Common myeloid progenitor, CD34-positive (primary cell): ENCODE measurements at regions not wholly inside any gene's neighbourhood (a gene's known extent, or its start where the extent isn't known, plus 50 kb on each side); places are given as distances from the start of the nearest gene placed in this dataset.

ENCODE experiments used
- CTCF ChIA-PET: fragments of 350-600 bp; sonication (Branson Sonifier 250); formaldehyde crosslinking; loops from one replicate; lab custom pipeline; 2021; ENCODE audit warnings: antibody characterized with exemption; lab: Charles Lee
- POLR2A ChIA-PET: fragments of 350-600 bp; sonication (Branson Sonifier 250); formaldehyde crosslinking; loops from one replicate; lab custom pipeline; 2021; ENCODE audit warnings: antibody characterized with exemption; lab: Charles Lee
- DNase-seq, 3 donors: peaks; one replicate each; pipeline versions ENCODE4 v3.0.0 to v3.0.0-alpha.2; 2013
- H3K27ac ChIP-seq, 2 experiments: 1 replicate in 1 of 2; 2 replicates in 1 of 2; pipeline ENCODE4 v1.7.0; 2013; ENCODE audit warnings: inconsistent platforms in 2 of 2, low read length in 2 of 2, mild to moderate bottlenecking in 2 of 2, low read depth in 1 of 2, moderate library complexity in 1 of 2; ENCODE audit not compliant: severe bottlenecking in 2 of 2, insufficient read depth in 1 of 2, poor library complexity in 1 of 2
- H3K27me3 ChIP-seq, 5 experiments: replicated peaks in 2 of 5; 1 replicate in 3 of 5; 2 replicates in 2 of 5; pipeline versions ENCODE4 v1.6.1 to v1.7.0; 2013; ENCODE audit warnings: low read length in 4 of 5, mild to moderate bottlenecking in 2 of 5, moderate library complexity in 2 of 5, inconsistent platforms in 1 of 5; ENCODE audit not compliant: insufficient read depth in 5 of 5, control insufficient read depth in 4 of 5
- H3K36me3 ChIP-seq, 4 experiments: 1 replicate in 2 of 4; 2 replicates in 2 of 4; pipeline versions ENCODE4 v1.6.1 to v1.7.0; 2013; ENCODE audit warnings: low read length in 3 of 4, control low read depth in 1 of 4, mild to moderate bottlenecking in 1 of 4; ENCODE audit not compliant: control insufficient read depth in 4 of 4, insufficient read depth in 4 of 4
- H3K4me1 ChIP-seq, 4 experiments: 1 replicate in 3 of 4; 2 replicates in 1 of 4; pipeline versions ENCODE4 v1.6.1 to v1.7.1; 2013; ENCODE audit warnings: low read length in 3 of 4, mild to moderate bottlenecking in 3 of 4, control low read depth in 1 of 4, inconsistent platforms in 1 of 4, moderate library complexity in 1 of 4; ENCODE audit not compliant: control insufficient read depth in 4 of 4, insufficient read depth in 4 of 4; ENCODE audit errors: control extremely low read depth in 1 of 4
- H3K4me3 ChIP-seq, 7 experiments: 1 replicate in 4 of 7; 2 replicates in 3 of 7; pipeline versions ENCODE4 v1.5.1 to v1.7.0; 2013; ENCODE audit warnings: mild to moderate bottlenecking in 7 of 7, low read length in 6 of 7, moderate library complexity in 6 of 7, inconsistent platforms in 2 of 7, low read depth in 2 of 7, control low read depth in 1 of 7; ENCODE audit not compliant: insufficient read depth in 4 of 7, control insufficient read depth in 1 of 7; ENCODE audit errors: extremely low read depth in 1 of 7
- H3K9me3 ChIP-seq, 5 experiments: 1 replicate in 4 of 5; 2 replicates in 1 of 5; pipeline versions ENCODE4 v1.6.1 to v1.7.1; 2013; ENCODE audit warnings: low read length in 4 of 5, mild to moderate bottlenecking in 2 of 5, inconsistent platforms in 1 of 5, low read depth in 1 of 5, moderate library complexity in 1 of 5; ENCODE audit not compliant: control insufficient read depth in 4 of 5, insufficient read depth in 2 of 5; ENCODE audit errors: control extremely low read depth in 1 of 5
- WGBS: methylation state at CpG from one replicate; pipeline ENCODE4 v1.1.5; 2013; ENCODE audit not compliant: insufficient coverage; 5-methylcytosine and 5-hydroxymethylcytosine counted together

DNA sequence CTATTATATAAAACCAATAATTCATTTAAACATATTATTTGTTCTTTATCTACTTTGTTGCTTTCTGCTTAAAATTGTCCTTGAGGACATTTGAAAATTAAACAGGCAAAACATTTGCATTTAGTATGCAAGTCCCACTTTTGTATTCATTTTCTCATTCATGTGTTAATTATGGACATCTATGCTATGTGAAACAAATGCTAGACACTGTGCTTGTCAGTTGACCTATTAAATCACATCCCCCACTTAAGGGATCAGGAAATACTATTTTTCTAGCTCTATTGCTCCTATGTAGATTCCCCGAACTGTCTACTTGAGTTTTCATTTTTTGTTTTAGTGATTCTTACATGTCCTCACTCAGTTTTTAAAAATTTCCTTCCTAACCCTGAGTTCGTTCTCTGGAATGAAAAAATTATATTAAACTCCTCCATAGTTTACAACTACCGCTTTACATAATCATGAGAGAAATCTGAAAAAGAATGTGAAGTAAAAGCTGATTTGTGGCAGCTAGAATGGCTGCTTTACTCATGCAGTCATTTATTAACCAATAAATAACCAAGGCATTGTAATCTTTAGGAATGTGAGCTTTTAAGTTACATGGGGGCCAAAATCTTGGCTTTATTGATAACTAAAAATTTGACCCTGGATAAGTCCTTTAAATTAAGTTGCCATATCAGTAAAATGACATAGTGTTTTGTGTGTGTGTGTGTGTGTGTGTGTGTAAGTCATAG, 188.5 kb downstream of the LIG4 start:
- CTCF ChIA-PET: no interaction called here
- Histone ChIP-seq H3K4me3 (no peak overlapping the region), H3K27ac (no peak overlapping the region), H3K9me3 (no peaks in the 10 kb centered on the region), H3K36me3 (no peaks in the 10 kb centered on the region), H3K27me3 (no peaks in the 10 kb centered on the region), H3K4me1 (no peaks in the 10 kb centered on the region)
- POLR2A ChIA-PET: interaction anchor here (0.5 kb wide), 1 partner anchor 17 kb away, joined by 3 read pairs; no protein-coding TSS in a partner anchor
- WGBS: no CpG with 5 or more reads among the region's 3 CpGs
- DNase-seq: no peak

DNA sequence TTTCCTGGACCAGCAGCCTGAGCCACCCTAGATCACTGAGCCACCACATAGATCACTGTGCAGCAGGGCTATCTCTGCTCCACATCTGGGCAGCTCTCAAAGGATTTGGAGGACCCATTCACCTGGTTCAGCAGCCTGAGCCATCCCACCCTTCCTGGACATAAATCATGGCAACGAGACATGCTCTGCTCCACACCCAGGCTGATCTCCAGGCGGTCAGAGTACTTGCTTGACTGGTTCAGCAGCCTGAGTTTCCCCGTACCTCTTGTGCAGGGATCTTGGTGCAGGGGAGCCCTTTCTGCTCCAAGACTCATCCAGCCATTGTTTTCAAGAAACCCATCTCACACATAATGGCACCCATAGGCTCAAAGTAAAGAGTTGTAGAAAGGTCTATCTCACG, 195.3 kb downstream of the LIG4 start:
- Histone ChIP-seq H3K36me3 (no peaks in the 10 kb centered on the region), H3K27ac (no peak overlapping the region), H3K4me3 (no peak overlapping the region), H3K9me3 (peaks cover 2 to 6% (median 4%) of the 10 kb centered on the region in 5 experiments), H3K27me3 (no peaks in the 10 kb centered on the region), H3K4me1 (no peaks in the 10 kb centered on the region)
- 82% methylated on average over 3 of the region's 4 CpGs for WGBS
- ChIA-PET CTCF (no interaction called here), POLR2A (no interaction called here)
- no peak for DNase-seq

DNA sequence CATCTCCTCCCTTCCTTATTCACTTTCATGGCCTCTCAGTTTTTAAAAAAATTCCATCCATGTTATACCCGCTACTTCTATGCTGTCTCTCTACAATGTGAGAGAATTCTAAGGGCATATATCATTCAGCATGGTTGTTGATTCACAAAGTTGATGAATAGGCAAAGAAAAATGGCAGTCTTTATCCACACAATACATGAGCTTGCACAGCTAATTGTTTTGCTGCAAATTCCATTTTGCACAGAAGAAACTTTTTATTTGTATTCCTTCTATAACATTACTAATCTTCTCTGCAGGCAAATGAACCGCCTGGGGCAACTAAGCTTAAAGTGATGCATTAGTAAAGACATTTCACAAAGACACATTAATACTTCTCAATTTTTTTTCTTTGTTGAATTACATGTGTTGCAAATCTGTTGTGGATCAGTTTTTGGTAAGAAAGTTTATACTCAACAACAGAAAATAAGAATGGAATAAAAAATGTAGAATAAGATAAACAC, 196.9 kb downstream of the LIG4 start:
- WGBS: no CpG with 5 or more reads among the region's 2 CpGs
- no peak overlapping the region for H3K4me3 ChIP-seq
- CTCF ChIA-PET: no interaction called here
- H3K9me3 ChIP-seq: peaks cover 2 to 6% (median 4%) of the 10 kb centered on the region in 5 experiments
- H3K27me3 ChIP-seq: no peaks in the 10 kb centered on the region
- no peak for DNase-seq
- H3K27ac ChIP-seq: no peak overlapping the region
- no peaks in the 10 kb centered on the region for H3K36me3 ChIP-seq
- POLR2A ChIA-PET: no interaction called here
- H3K4me1 ChIP-seq: no peaks in the 10 kb centered on the region

DNA sequence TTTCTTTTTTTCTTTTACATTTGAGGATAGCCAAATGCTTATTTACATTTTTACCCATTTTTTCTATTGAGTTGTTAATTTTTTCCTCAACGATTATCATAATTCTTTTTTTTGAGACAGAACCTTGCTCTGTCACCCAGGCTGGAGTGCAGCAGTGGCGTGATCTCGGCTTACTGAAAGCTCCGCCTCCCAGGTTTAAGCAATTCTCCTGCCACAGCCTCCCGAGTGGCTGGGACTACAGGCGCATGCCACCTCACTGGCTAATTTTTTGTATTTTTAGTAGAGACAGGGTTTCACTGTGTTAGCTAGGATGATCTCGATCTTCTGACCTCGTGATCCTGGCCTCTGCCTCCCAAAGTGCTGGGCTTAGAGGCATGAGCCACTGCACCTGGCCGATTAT, 208.7 kb downstream of the LIG4 start:
- no peak for DNase-seq
- Histone ChIP-seq H3K4me1 (no peaks in the 10 kb centered on the region), H3K36me3 (no peaks in the 10 kb centered on the region), H3K9me3 (no peaks in the 10 kb centered on the region), H3K27ac (no peak overlapping the region), H3K27me3 (no peaks in the 10 kb centered on the region), H3K4me3 (no peak overlapping the region)
- POLR2A ChIA-PET: no interaction called here
- CTCF ChIA-PET: no interaction called here
- 93% methylated on average over 6 of the region's 9 CpGs for WGBS

DNA sequence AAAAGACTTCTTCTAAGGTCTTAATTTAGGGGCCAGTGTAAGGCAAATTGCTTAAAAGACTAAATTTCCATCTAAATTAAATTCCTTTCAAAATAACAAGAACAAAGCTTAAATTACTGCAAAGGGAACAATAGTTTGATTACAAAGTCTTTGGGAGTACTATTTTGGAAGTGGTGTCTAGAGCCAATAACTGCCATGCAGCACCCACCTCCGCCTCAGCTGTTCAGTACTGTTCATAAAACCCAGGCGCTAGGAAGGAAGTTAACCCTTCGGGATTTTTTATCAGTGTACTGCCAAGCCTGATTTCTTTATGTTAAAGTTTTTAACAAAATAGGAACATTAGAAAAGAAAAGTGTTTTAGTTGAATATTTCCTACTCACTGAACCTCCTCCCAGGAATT, 210.1 kb downstream of the LIG4 start:
- Histone ChIP-seq H3K4me1 (no peaks in the 10 kb centered on the region), H3K27ac (no peak overlapping the region), H3K27me3 (no peaks in the 10 kb centered on the region), H3K4me3 (no peak overlapping the region), H3K9me3 (no peaks in the 10 kb centered on the region), H3K36me3 (no peaks in the 10 kb centered on the region)
- DNase-seq: no peak
- CTCF ChIA-PET: no interaction called here
- POLR2A ChIA-PET: interaction anchor here (0.6 kb wide), 1 partner anchor 13 kb away, joined by 3 read pairs; no protein-coding TSS in a partner anchor
- whole genome bisulfite sequencing: no CpG with 5 or more reads among the region's 3 CpGs

DNA sequence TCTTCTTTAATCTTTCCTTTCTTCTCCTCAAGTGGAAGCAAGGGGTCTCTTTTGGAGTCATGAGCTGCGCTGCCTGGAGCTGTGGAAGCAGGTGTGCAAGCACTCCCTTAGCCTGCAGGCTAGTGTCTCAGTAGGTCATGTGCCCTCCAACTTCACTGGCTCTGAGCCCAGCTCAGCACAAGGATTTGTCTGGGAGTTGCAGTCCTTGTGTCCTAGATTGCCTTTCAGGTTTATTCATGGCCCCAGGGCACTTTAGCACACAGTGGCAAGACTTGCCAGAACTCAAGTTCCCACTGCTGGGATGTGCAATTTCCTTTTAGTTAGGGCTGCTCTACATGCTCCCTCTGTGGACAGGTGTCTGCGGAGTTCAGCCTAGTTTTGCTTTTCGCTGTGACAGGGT, 211.7 kb downstream of the LIG4 start:
- no peak for DNase-seq
- Histone ChIP-seq H3K4me3 (no peak overlapping the region), H3K4me1 (no peaks in the 10 kb centered on the region), H3K27me3 (no peaks in the 10 kb centered on the region), H3K9me3 (peaks cover 0 to 2% (median 0%) of the 10 kb centered on the region in 5 experiments), H3K36me3 (no peaks in the 10 kb centered on the region), H3K27ac (no peak overlapping the region)
- ChIA-PET CTCF (no interaction called here), POLR2A (no interaction called here)
- WGBS: 67% methylated on average over 3 of the region's 3 CpGs

DNA sequence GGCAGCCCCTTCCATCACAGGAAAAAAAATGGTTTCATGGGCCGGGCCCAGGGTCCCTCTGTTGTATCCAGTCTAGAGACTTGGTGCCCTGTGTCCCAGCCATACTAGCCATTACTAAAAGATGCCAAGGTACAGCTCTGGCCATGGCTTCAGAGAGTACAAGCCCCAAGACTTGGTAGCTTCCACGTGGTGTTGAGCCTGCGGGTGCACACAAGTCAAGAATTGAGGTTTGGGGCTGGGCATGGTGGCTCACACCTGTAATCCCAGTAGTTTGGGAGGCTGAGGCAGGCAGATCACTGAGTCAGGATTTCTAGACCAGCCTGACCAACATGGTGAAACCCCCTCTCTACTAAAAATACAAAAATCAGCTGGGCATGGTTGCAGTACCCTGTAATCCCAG, 214.3 kb downstream of the LIG4 start:
- H3K36me3 ChIP-seq: no peaks in the 10 kb centered on the region
- H3K27me3 ChIP-seq: no peaks in the 10 kb centered on the region
- POLR2A ChIA-PET: no interaction called here
- DNase-seq: no peak
- 86% methylated on average over 3 of the region's 3 CpGs for WGBS
- peaks cover 0 to 2% (median 0%) of the 10 kb centered on the region in 5 experiments for H3K9me3 ChIP-seq
- no peak overlapping the region for H3K4me3 ChIP-seq
- no peaks in the 10 kb centered on the region for H3K4me1 ChIP-seq
- H3K27ac ChIP-seq: no peak overlapping the region
- CTCF ChIA-PET: no interaction called here
